ENCODE measurements at regions not wholly inside any gene's neighbourhood (a gene's known extent, or its start where the extent isn't known, plus 50 kb on each side); places are given as distances from the start of the nearest gene placed in this dataset.

DNA sequence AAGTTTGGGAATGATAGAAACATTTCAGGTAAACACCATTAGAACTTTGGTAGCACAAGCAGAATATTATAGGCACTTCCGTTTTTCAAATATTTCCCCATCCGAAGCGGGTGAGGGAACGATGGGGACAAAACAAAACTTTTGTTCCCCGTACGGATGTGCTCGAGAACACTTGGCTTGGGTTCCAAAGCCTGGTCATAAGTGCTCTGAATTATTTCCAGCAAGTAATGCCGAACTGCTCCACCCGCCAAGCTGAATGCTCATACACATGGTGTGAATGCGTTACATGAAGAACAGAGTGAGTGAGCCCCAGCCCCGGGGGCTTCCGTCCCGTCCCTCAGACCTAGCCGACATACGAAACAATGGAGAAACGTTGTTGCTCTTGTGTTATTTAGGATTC, 438.2 kb upstream of the ARRDC4 start:
- DNase-seq (ENCODE audit: low read depth in 3 of 3, low spot score in 2 of 3): no peak

DNA sequence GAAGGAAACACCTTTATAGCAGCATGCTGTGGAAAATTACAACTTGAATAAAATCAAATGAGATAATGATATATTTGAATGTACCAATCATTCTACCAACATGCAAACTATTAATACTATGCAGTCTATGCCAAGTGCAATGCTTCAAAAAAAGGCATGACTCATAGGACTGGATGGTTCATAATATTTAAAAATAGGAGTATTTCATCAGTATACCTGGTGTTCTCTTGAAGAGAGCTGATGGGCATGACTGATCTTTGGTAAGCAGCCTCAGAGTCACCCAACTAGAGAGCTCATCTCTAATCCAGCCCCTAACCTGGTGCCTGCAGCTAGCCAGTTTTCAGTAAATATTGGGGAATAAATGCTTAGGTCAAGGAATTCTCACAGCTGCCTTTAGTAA, 434.7 kb upstream of the ARRDC4 start:
- DNase-seq (ENCODE audit: low read depth in 3 of 3, low spot score in 2 of 3): no peak

DNA sequence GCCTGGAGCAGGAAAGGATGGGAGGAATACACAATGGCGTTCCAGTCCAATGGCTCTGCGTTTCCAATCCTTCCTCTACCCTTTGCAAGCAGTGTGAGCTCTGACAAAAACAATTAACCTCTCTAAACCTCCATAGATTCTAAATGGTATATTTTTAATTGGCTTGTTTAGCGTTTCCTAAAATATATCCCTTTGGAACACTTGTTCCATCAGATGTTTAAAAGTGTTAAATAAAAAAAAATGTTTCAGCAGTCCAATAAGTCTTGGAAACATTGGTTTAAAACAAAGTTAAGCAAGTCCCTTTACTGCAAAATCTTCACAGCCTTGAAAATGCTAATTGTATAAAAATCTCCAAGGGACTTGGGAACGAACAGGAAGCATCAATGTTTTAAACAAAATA, 432.3 kb upstream of the ARRDC4 start:
- no peak for DNase-seq (ENCODE audit: low read depth in 3 of 3, low spot score in 2 of 3)

DNA sequence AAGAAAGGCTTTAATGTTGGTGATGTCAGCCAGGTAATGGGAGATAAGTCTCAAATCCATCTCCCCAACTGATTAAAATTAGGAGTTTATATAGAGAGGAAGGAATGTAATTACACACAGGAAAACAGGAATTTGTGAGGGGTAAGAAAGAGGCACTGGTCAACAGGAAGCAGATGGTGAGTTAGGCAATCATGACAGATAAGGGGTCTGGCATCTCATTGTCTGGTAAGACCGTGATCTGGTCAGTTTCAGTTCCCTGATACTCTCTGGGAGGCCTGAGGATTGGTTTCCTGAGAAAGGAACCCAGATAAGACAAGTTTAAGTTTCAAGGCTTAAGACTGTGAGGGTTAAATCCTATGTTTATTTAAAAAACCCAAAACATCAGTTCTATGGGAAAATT, 414.7 kb upstream of the ARRDC4 start:
- no peak for DNase-seq (ENCODE audit: low read depth in 3 of 3, low spot score in 2 of 3)

DNA sequence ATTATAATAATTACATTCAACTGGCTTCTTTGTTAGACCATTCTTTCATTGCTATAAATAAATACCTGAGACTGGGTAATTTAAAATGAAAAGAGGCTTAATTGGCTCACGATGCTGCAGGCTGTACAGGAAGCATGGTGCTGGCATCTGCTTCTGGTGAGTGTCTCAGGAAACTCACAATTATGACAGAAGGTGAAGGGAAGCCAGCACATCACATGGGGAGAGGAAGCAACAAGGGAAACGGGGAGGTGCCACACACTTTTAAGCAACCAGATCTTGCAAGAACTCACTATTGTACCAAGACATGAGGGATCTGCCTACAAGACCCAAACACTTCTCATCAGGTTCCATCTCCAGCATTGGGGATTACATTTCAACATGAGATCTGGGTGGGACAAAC, 413.1 kb upstream of the ARRDC4 start:
- no peak for DNase-seq (ENCODE audit: low read depth in 3 of 3, low spot score in 2 of 3)

DNA sequence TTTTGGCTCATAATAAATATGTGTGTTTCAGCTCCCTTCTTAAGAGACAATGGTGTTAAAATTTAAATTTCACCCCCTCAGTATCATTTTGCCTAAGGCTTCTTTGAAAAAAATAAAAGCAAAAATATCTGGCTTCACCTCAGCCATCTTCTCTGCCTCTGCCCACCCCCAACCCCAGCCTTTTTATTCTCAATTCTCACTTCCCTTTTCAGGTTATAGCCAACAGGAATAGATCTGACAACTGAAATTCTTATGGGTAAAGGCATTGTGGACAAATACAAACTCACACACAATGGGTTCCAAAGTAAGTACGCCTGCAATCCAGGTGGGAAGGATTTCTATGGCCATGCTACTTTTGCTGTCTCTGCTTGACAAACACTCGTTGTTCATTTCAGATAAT, 399.0 kb upstream of the ARRDC4 start:
- no peak for DNase-seq (ENCODE audit: low read depth in 3 of 3, low spot score in 2 of 3)

DNA sequence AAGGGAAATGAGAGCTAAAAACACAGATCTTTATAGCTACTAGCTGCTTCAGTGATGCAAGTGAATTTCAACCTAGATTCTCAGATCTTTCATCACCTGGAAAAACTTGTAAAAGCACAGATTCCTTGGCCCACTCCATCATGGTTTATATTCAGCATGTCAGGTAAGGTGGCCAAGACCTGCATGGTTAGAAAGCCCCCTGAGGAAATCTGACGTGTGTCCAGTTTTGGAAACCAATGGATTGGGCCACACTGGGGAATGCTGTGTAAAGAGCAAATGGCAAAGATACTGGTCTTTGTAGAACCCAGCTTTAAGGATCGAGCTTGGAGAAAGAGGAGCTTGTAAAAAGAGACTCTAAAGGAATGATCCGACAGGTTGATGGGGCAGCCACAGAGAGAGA, 397.0 kb upstream of the ARRDC4 start:
- no peak for DNase-seq (ENCODE audit: low read depth in 3 of 3, low spot score in 2 of 3)

DNA sequence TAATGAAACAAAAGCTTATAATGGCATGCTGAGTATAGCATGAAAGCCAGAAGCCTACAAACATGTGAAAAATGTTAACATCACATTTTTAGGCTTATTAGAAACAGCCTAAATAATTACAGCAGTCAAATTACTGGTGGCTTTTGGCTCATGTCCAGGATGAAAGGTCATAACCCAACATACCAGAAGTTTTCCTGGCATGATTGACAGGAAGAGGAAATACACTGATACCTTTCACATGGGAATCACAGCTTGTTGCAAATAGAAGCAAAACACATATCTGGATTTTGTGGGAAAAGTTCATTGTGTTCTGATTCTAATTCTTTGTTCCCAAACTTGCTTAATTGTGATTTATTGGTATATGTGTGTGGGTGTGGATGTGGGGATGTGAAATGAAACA, 393.5 kb upstream of the ARRDC4 start:
- no peak for DNase-seq (ENCODE audit: low read depth in 3 of 3, low spot score in 2 of 3)

DNA sequence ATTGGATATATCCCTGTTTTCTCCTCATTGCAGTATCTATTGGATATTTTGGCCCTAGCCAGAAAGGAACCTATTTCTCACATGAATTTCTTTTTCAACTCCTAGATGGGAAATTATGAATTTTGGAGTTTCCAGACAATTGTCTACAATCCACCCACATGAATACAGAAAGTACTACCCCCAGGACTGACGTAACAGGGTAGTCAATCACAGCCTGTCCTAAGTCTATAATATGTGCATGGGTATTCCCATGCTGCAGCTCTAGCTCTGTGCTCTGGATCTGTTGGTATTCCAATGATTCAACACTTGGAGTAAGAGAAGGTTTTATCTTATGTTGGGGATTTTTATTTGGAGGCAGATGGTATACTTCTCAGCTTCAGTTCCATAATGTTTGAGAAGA, 393.1 kb upstream of the ARRDC4 start:
- DNase-seq (ENCODE audit: low read depth in 3 of 3, low spot score in 2 of 3): no peak

DNA sequence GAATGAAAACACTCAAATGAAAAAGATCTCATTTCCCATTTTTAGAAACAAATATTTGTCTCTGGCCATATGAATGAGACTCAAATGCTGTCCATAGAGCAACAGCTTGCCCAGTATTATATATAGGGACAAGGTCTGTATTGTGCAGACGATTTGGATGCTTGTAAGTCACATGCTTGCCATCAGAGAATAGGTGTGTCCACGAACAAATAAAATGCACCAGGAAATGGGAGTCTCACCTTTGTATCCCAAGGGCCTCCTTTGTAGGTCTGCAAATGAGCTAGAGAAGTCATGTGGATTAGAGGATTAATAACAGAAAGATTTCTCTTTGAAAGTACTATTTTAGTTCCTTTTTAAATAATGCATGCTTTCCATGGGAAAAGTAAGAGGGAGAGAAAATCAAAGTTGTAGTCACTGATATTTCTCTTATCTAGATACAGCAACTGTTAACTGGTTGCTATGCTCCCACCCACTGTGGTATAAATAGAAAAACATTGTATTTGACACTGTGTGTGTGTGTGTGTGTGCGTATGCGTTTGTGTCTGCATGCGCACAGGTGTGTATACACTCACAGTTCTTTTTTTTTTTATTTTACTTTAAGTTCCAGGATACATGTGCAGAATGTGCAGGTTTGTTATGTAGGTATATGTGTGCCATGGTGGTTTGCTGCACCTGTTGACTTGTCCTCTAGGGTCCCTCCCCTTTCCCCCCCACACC, 383.4 kb upstream of the ARRDC4 start:
- DNase-seq (ENCODE audit: low read depth in 3 of 3, low spot score in 2 of 3): no peak

DNA sequence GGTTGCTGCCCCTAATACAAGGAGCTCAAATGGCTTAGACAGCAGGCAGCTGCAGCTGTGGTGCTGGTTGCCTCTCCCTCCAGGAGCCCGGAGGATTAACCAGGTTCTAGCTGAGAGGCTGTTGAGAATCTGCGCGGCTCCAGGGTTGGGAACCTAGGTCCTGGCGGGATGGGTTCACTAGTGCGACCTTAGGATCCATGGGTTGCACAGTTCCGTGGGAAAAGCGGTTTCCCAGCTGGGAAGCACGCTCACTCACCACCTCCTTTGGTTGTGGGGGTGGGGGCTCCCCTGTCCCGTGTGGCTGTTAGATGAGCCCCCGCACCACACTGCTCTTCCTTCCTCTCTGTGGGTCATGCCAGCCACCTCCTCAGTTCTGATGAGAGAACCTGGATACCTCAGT, 375.1 kb upstream of the ARRDC4 start:
- DNase-seq (ENCODE audit: low read depth in 3 of 3, low spot score in 2 of 3): no peak

DNA sequence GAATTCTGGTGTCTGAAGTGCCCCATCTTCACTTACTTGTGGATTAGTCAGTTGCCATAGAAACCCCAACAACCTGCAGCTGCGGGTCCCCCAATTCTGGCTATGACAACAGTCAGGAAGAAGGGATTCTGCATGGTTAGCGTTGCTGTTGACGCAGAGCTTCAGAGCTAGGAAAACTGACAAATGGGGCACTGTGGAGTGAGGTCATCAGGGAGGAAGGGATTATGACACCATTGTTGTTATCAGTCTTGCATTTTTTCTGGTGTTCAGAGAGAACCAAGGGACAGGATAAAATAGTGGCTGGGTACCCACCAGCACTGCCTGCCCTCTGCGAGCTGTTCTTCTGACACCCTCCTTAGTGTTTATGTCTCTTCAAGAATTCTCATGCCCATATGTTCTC, 367.7 kb upstream of the ARRDC4 start:
- no peak for DNase-seq (ENCODE audit: low read depth in 3 of 3, low spot score in 2 of 3)

DNA sequence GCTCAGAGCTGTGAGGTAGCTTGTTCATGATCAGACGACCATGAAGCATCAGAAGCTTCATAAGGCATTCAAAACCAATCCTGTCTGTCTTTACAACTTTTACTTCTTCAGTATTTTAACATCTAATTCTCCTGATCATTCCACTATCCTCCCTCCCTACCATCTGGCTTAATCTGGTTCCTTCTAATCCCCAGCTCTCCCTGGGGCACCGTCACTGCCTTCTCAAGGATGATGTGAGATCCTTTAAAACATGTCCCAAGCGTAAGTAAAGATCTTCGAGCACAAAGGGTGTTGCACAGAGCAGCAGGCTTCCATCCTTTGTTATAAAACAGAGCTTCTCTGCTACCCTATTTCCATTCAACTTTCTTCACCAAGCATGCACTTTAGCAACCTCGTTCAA, 362.7 kb upstream of the ARRDC4 start:
- no peak for DNase-seq (ENCODE audit: low read depth in 3 of 3, low spot score in 2 of 3)

DNA sequence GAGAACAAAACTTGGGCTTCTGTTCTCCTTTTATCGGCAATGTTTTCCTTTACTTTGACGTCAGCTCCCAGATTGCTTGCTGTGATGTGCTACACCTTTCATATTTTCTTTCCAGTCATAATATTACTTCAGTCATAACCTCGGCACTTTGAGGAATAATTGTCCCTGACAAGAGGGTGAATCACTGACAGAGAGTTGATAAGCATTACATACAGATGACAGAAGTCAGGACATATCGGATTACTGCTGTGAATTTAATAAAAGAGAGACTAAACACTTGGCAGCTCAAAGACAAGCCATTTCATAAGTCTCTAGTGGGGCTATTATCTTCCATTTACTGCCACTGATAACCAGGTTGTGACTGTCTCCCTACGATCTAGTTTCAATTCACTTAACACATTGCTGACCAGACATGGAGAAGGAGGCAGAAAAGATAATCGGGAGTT, 362.1 kb upstream of the ARRDC4 start:
- DNase-seq (ENCODE audit: low read depth in 3 of 3, low spot score in 2 of 3): no peak

DNA sequence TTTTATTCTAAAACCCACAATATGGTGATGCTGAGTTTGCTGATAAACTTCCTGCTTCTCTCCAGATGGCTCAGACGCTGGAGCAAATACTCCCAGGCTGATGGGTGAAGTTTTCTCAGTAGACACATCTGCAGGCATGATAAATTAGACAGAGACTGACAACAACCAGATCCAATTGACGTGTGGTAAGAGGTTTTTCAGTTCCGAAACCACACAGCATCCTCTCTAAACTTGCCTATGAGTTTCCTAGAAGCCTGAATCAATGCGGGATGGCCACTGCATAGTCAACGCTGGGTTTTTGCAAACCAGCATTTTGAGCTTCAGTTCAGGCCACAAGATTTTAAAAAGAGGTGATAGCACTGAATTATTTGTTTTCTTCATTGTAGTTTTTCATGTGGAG, 360.3 kb upstream of the ARRDC4 start:
- DNase-seq (ENCODE audit: low read depth in 3 of 3, low spot score in 2 of 3): no peak

DNA sequence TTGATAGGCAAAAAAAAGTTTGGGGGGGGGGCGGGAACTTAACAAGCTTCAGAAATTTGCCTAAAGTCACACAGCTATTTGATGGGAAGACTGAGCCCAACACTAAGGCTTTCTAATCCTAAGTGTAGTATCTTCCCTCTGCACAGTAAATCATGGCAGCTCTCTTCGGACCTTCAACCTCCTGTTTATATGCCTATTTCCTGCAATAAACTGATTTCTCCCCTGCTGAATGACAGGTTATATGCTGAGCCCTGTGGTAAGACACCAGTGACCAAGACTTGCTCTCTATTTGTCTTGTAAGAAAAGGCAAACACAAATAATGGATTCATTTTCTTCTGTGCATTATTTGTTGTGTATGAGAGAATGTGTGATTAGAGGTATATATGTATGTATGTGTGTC, 355.8 kb upstream of the ARRDC4 start:
- no peak for DNase-seq (ENCODE audit: low read depth in 3 of 3, low spot score in 2 of 3)

DNA sequence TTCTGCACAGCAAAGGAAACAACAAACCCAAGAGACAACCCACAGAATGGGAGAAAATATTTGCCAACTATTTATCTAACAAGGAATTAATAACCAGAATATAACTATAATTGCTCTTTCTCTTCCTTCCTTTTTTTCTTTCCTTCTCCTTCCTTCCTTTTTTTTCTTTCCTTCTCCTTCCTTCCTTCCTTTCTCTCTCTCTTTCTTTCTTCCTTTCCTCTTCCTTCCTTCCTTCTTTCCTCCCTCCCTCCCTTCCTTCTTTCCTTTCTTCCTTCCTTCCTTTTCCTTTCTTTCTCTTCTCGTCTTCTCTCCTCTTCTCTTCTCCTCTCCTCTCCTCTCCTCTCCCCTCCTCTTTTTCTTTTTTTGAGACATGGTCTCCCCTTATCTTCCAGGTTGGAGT, 345.4 kb upstream of the ARRDC4 start:
- DNase-seq (ENCODE audit: low read depth in 3 of 3, low spot score in 2 of 3): no peak

DNA sequence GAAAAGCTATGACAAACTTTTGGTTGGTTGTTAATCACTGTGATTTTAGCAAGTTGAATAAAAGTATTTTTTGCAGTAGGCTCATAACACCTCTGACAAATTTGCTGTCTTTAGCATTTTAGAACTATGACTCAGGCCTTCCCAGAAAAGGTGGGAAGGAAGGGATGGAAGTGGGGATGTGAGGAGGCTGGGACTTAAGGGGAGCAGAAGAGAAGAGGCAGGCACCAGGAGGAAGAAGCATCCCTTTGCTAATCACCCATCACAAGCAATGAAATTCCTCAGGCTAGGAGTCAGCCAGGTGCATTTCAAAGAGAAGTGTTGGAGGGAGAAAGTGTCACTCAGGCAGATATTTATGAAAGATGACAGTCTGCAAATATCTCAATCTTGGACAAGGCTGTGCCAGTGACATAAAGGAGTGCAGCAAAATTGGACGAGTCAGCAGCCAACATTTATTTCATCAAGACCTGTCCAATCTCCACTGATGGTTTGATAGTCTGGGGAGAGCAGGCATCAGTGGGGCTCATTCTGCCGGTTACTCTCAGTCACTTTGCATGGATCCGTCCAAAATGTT, 337.3 kb upstream of the ARRDC4 start:
- DNase-seq (ENCODE audit: low read depth in 3 of 3, low spot score in 2 of 3): no peak

DNA sequence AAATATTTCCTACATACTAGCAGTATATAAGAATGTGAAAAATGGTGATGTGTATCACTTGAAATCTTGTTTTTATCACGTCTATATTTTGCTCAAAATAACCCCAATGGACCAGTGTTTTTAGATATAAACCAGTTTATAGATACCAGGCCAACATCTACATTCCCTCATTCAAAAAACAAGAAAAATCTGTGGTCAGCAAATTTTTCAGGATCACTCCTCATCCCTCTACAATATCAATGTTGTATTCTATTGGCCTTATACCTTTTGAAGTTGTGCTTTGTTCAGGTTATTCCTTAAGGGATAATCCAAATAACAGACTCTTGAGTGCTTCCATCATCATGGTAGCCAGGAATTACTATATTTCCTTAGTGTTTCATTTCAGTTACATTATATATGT, 332.9 kb upstream of the ARRDC4 start:
- no peak for DNase-seq (ENCODE audit: low read depth in 3 of 3, low spot score in 2 of 3)

DNA sequence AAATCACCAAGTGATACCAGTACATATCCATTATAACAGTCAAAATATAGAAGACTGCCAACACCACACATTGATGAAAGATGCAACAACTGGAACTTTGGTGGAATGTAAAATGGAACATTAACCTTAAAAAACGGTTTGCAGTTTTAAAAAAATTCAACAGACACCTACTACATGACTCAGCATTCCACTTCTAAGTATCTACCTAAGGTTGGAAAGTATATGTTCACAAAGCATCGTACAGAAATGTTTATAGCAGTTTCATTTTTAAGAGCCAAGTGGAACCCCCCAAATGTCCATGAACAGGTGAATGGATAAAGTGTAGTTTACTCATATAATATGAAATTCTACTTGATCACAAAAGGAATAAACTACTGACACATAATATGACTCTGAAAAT, 314.7 kb upstream of the ARRDC4 start:
- DNase-seq (ENCODE audit: low read depth in 3 of 3, low spot score in 2 of 3): no peak

DNA sequence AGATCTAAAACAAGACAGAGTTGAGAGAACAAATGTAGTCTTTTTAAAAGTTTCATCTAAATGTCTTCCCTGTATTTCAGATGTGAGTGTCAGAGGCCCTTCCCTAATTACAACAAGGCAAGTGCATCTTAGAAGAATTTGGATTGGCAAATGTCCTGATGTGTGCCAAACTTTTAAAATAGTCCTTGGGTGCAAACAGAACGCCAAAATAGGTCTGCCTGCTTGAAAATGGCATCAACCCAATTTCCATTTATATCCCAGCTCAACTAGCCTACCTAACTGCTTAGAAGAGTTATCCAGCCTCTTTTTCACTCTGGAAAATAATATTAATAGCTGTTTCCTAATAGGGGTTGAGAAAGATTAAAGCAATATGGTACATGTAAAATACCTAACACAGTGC, 311.8 kb upstream of the ARRDC4 start:
- DNase-seq (ENCODE audit: low read depth in 3 of 3, low spot score in 2 of 3): no peak

DNA sequence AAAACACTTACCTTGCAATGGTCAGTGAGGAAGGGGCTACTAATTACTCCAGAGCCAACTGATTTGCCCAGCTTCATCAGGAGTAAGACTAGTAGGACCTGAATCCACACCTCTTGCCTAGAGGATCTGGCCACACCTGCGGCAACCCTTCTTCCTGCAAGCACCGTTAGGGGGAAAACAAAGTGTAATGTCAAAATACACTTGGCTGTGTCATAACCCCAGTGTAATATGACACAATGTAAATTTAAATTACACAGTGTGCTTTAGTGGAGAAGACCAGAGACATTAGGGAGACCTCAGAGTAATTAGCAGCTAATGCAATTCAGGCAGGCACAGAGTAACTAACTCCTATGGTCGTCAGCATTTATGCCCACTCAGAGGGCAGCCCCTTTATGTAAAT, 308.5 kb upstream of the ARRDC4 start:
- no peak for DNase-seq (ENCODE audit: low read depth in 3 of 3, low spot score in 2 of 3)

DNA sequence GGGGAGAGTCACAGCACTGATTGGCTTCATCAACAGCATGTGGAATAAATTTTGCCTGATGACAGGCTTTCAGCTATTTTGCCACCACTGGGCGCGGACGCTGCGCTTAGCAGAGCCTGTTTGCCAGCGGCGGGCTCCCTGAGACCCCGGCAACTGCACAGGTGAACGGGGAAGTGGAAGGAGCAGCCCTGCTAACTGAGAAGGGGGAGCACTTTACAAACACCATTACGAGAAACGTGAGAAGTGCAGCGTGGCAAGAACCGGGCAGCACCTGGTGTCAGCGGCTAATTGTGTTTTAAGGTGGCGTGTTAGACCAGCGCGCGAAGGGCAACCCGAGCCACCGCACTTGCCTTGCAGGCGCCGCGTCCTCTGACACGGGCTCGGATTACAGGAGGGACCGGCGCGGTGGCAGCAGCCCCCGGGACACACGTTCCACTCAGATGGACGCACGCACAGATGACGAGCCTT, 307.8 kb upstream of the ARRDC4 start:
- DNase-seq (ENCODE audit: low read depth in 3 of 3, low spot score in 2 of 3): peak; percentile 23 to 32 (median 29)
